GM12878 (cell line): ENCODE measurements at regions not wholly inside any gene's neighbourhood (a gene's known extent, or its start where the extent isn't known, plus 50 kb on each side); places are given as distances from the start of the nearest gene placed in this dataset.

Source experiments
- ATAC-seq: fragments of 200-7000 bp; cut with Tn5 transposase; 3 replicates; pipeline ENCODE4 v1.9.1; 2020; ENCODE audit warnings: mild to moderate bottlenecking, moderate library complexity
- BruUV-seq: library from RNA; stranded (reverse); fragments of 400-500 nt; replicated peaks from 2 replicates; lab custom pipeline; 2021; lab: Mats Ljungman, UMichigan
- CTCF ChIA-PET: fragments of 300-600 bp; sonication (Branson Sonifier 250); formaldehyde crosslinking; extraction: SDS; loops from one replicate; lab custom pipeline; 2021; ENCODE audit warnings: inconsistent platforms; lab: Yijun Ruan, JAX
- POLR2A ChIA-PET: fragments of 350-600 bp; formaldehyde crosslinking; extraction: SDS; loops from one replicate; lab custom pipeline; 2021; ENCODE audit warnings: inconsistent platforms; lab: Charles Lee
- RAD21 ChIA-PET: fragments of 300-600 bp; sonication (Branson Sonifier 250); formaldehyde crosslinking; loops from one replicate; lab custom pipeline; 2023; ENCODE audit warnings: antibody characterized with exemption; ENCODE audit not compliant: unreplicated experiment; lab: Charles Lee
- SMC1A ChIA-PET: fragments of 300-600 bp; sonication (Branson Sonifier 250); formaldehyde crosslinking; loops from one replicate; lab custom pipeline; 2023; ENCODE audit not compliant: unreplicated experiment, uncharacterized antibody; lab: Charles Lee
- DNase-seq: peaks from one replicate; pipeline ENCODE4 v3.0.0-alpha.2; 2011; ENCODE audit warnings: low read depth, low spot score
- FAIRE-seq: peaks from 3 replicates; lab custom pipeline; 2011; peaks lifted over from hg19 to GRCh38; lab: Jason Lieb, UNC
- H2AFZ ChIP-seq: 2 replicates; pipeline ENCODE4 v1.6.0; 2011; ENCODE audit warnings: low read depth, low read length, control low read depth; ENCODE audit not compliant: control insufficient read depth
- H3K27ac ChIP-seq: 2 replicates; pipeline ENCODE4 v1.5.1; 2011; ENCODE audit warnings: control low read depth; ENCODE audit not compliant: control insufficient read depth, insufficient read depth
- H3K27me3 ChIP-seq, 2 experiments: replicated peaks in 1 of 2; 2 replicates each; pipeline versions ENCODE4 v1.6.0 to v1.6.1; 2011; ENCODE audit warnings: low read length in 1 of 2; ENCODE audit not compliant: control insufficient read depth in 2 of 2, insufficient read depth in 2 of 2
- H3K36me3 ChIP-seq, 2 experiments: 2 replicates each; pipeline ENCODE4 v1.5.1; 2011; ENCODE audit warnings: low read length in 1 of 2; ENCODE audit not compliant: control insufficient read depth in 2 of 2, insufficient read depth in 2 of 2
- H3K4me1 ChIP-seq: 2 replicates; pipeline ENCODE4 v1.6.1; 2011; ENCODE audit warnings: mild to moderate bottlenecking, low read length, moderate library complexity, mixed read lengths; ENCODE audit not compliant: control insufficient read depth, insufficient read depth
- H3K4me2 ChIP-seq: 2 replicates; pipeline ENCODE4 v1.6.0; 2011; ENCODE audit warnings: control low read depth; ENCODE audit not compliant: control insufficient read depth, insufficient read depth
- H3K4me3 ChIP-seq: fragments of 200-600 bp; sonication (generic); 2 replicates; pipeline ENCODE4 v1.5.1; 2016
- H3K79me2 ChIP-seq: 2 replicates; pipeline ENCODE4 v1.6.0; 2011; ENCODE audit warnings: low read length; ENCODE audit not compliant: control insufficient read depth, insufficient read depth
- H3K9ac ChIP-seq: 2 replicates; pipeline ENCODE4 v1.8.0; 2011; ENCODE audit warnings: low read length, control low read depth, mixed read lengths; ENCODE audit not compliant: control insufficient read depth, insufficient read depth
- H3K9me3 ChIP-seq: replicated peaks from 3 replicates; pipeline ENCODE4 v1.5.1; 2011; ENCODE audit warnings: mild to moderate bottlenecking, low read length; ENCODE audit not compliant: control insufficient read depth, insufficient read depth
- H4K20me1 ChIP-seq: 2 replicates; pipeline ENCODE4 v1.6.0; 2011; ENCODE audit not compliant: control insufficient read depth, insufficient read depth
- BCL3 ChIP-seq: IDR thresholded peaks from 2 replicates; pipeline ENCODE4 v1.6.1; 2011; ENCODE audit warnings: borderline replicate concordance, low read depth, mild to moderate bottlenecking, moderate library complexity, low read length; ENCODE audit not compliant: insufficient read depth, poor library complexity, severe bottlenecking
- CHD1 ChIP-seq: IDR thresholded peaks from 2 replicates; pipeline ENCODE4 v1.6.1; 2012; ENCODE audit warnings: low read depth, low read length, improper control_type of control experiment
- EED ChIP-seq: sonication (generic); IDR thresholded peaks from 2 replicates; pipeline ENCODE4 v1.6.1; 2016; ENCODE audit warnings: antibody characterized with exemption, low read depth
- MYB ChIP-seq: fragments of 150-350 bp; IDR thresholded peaks from 2 replicates; pipeline ENCODE4 v1.6.1; 2014; ENCODE audit warnings: mild to moderate bottlenecking, low read depth, low read length, borderline replicate concordance
- POLR2AphosphoS5 ChIP-seq: IDR thresholded peaks from 2 replicates; pipeline ENCODE4 v1.6.1; 2011; ENCODE audit warnings: mild to moderate bottlenecking, low read length, inconsistent platforms
- SIX5 ChIP-seq: IDR thresholded peaks from 2 replicates; pipeline ENCODE4 v1.6.1; 2011; ENCODE audit warnings: mild to moderate bottlenecking, low read depth, low read length, moderate library complexity; ENCODE audit not compliant: severe bottlenecking
- SMAD5 ChIP-seq: IDR thresholded peaks from 2 replicates; pipeline ENCODE4 v1.6.1; 2016; ENCODE audit warnings: antibody characterized with exemption, low read depth
- SUPT20H ChIP-seq: IDR thresholded peaks from 2 replicates; pipeline ENCODE4 v1.6.1; 2011; ENCODE audit warnings: low read depth, mild to moderate bottlenecking, low read length, moderate library complexity, borderline replicate concordance; ENCODE audit not compliant: control insufficient read depth
- TCF7 ChIP-seq: IDR thresholded peaks from 2 replicates; pipeline ENCODE4 v1.6.1; 2014; ENCODE audit warnings: antibody characterized with exemption, borderline replicate concordance
- YBX1 ChIP-seq: fragments of 450-650 bp; IDR thresholded peaks from 2 replicates; pipeline ENCODE4 v1.6.1; 2016; ENCODE audit warnings: antibody characterized with exemption
- ZSCAN29 ChIP-seq: fragments of 450-650 bp; IDR thresholded peaks from 2 replicates; pipeline ENCODE4 v1.6.1; 2017; ENCODE audit warnings: mild to moderate bottlenecking, moderate library complexity
- WGBS: methylation state at CpG from one replicate; pipeline ENCODE4 v1.1.6; 2016; ENCODE audit warnings: low lambda C conversion rate; ENCODE audit not compliant: insufficient replicate concordance, insufficient coverage; ENCODE audit errors: missing lambda C conversion rate; 5-methylcytosine and 5-hydroxymethylcytosine counted together
- in situ Hi-C: fragments of 300-500 bp; cut with MboI; formaldehyde crosslinking; loops from 9 replicates; pipeline ENCODE4 v1.14.3; 2018; ENCODE audit warnings: mixed read lengths
- intact Hi-C: fragments of 100-400 bp; cut with micrococcal nuclease; formaldehyde crosslinking; loops from one replicate; pipeline ENCODE4 v1.14.2; 2022; ENCODE audit not compliant: unreplicated experiment

- no TSS peak for BruUV-seq
- SMC1A ChIA-PET, result interaction anchor here (1.1 kb wide), 1 partner anchor 11 kb away, joined by 4 read pairs; no protein-coding TSS in a partner anchor
- RAD21 ChIA-PET, result no interaction called here
- Histone ChIP-seq H3K9me3 (no peaks in the 10 kb centered on the region), H3K4me1 (no peaks in the 10 kb centered on the region), H3K27me3 (no peaks in the 10 kb centered on the region), H4K20me1 (no peaks in the 10 kb centered on the region), H3K36me3 (no peaks in the 10 kb centered on the region), H3K27ac (no peak overlapping the region), H3K9ac (no peak overlapping the region), H3K79me2 (no peaks in the 10 kb centered on the region), H3K4me2 (no peak overlapping the region), H2AFZ (no peak overlapping the region), H3K4me3 (no peak overlapping the region)
- no peak for FAIRE-seq
- no peak for TF ChIP-seq POLR2AphosphoS5
- TF ChIP-seq CHD1, result no peak
- no peak for TF ChIP-seq SUPT20H
- no peak for TF ChIP-seq ZSCAN29
- TF ChIP-seq TCF7, result no peak
- TF ChIP-seq SIX5, result no peak
- no peak for TF ChIP-seq EED
- no peak for TF ChIP-seq MYB
- TF ChIP-seq BCL3, result no peak
- TF ChIP-seq YBX1, result no peak
- TF ChIP-seq SMAD5, result no peak
- intact Hi-C loops (no loop called here), in situ Hi-C loops (no loop called here)
- POLR2A ChIA-PET, result no interaction called here
- CTCF ChIA-PET, result interaction anchor here (0.6 to 1.4 kb wide), 2 partner anchors 30 to 1213 kb away, joined by 3 to 4 read pairs; no protein-coding TSS in a partner anchor
- ATAC-seq, result no peak
- 0% methylated on average over 2 of the region's 2 CpGs for WGBS
- no peak for DNase-seq
These were observed 332.8 kb upstream of the C11orf87 start for GRCh38 chr11:109089144-109089543.
